SK-N-SH treated with all-trans-retinoic acid at 6 μM for 48 hours (cell line): ENCODE measurements at regions not wholly inside any gene's neighbourhood (a gene's known extent, or its start where the extent isn't known, plus 50 kb on each side); places are given as distances from the start of the nearest gene placed in this dataset.

ENCODE experiments used
- ATAC-seq: fragments of 200-7000 bp; cut with Tn5 transposase; 3 replicates; pipeline ENCODE4 v1.9.1; 2020; ENCODE audit warnings: mild to moderate bottlenecking, moderate library complexity
- ARNTL ChIP-seq: fragments of 450-650 bp; formaldehyde crosslinking; IDR thresholded peaks from 2 replicates; pipeline ENCODE4 v1.5.0; 2020; ENCODE audit warnings: low read depth, mild to moderate bottlenecking, moderate library complexity, borderline replicate concordance
- BACH2 ChIP-seq: fragments of 250-450 bp; sonication (Bioruptor Pico); IDR thresholded peaks from 2 replicates; pipeline ENCODE4 v1.9.0; 2021; ENCODE audit warnings: mild to moderate bottlenecking, borderline replicate concordance
- CSDC2 ChIP-seq: fragments of 250-450 bp; sonication (Bioruptor Pico); IDR thresholded peaks from 2 replicates; pipeline ENCODE4 v1.5.0; 2020; ENCODE audit warnings: mild to moderate bottlenecking, moderate library complexity
- ESRRG ChIP-seq: fragments of 250-450 bp; sonication (Bioruptor Pico); IDR thresholded peaks from 2 replicates; pipeline ENCODE4 v1.6.1; 2021; ENCODE audit warnings: mild to moderate bottlenecking
- GLIS3 ChIP-seq: fragments of 250-450 bp; sonication (Bioruptor Pico); IDR thresholded peaks from 2 replicates; pipeline ENCODE4 v1.5.0; 2020; ENCODE audit warnings: mild to moderate bottlenecking, moderate library complexity
- ISL1 ChIP-seq: fragments of 250-450 bp; sonication (Bioruptor Pico); IDR thresholded peaks from 2 replicates; pipeline ENCODE4 v2.1.2; 2022; ENCODE audit warnings: mild to moderate bottlenecking, moderate library complexity
- OSR1 ChIP-seq: fragments of 250-450 bp; sonication (Bioruptor Pico); IDR thresholded peaks from 2 replicates; pipeline ENCODE4 v1.8.0; 2022; ENCODE audit warnings: moderate library complexity, mild to moderate bottlenecking, inconsistent platforms
- PPARA ChIP-seq: fragments of 250-450 bp; sonication (Bioruptor Pico); IDR thresholded peaks from 2 replicates; pipeline ENCODE4 v1.5.0; 2020; ENCODE audit warnings: mild to moderate bottlenecking, borderline replicate concordance
- RARB ChIP-seq: fragments of 250-450 bp; sonication (Bioruptor Pico); IDR thresholded peaks from 2 replicates; pipeline ENCODE4 v1.8.0; 2021; ENCODE audit warnings: mild to moderate bottlenecking, moderate library complexity
- SNAI2 ChIP-seq: fragments of 250-450 bp; sonication (Bioruptor Pico); IDR thresholded peaks from 2 replicates; pipeline ENCODE4 v1.5.0; 2020; ENCODE audit warnings: mild to moderate bottlenecking, moderate library complexity
- TCF4 ChIP-seq: fragments of 250-450 bp; sonication (Bioruptor Pico); IDR thresholded peaks from 2 replicates; pipeline ENCODE4 v1.8.0; 2021; ENCODE audit warnings: mild to moderate bottlenecking, moderate library complexity, borderline replicate concordance
- TOX ChIP-seq: fragments of 250-450 bp; sonication (Bioruptor Pico); IDR thresholded peaks from 2 replicates; pipeline ENCODE4 v1.8.0; 2021; ENCODE audit warnings: mild to moderate bottlenecking, moderate library complexity, borderline replicate concordance
- ZC3H10 ChIP-seq: fragments of 250-450 bp; sonication (Bioruptor Pico); IDR thresholded peaks from 2 replicates; pipeline ENCODE4 v1.5.1; 2021; ENCODE audit warnings: mild to moderate bottlenecking, moderate library complexity
- ZFP3 ChIP-seq: fragments of 250-450 bp; sonication (Bioruptor Pico); IDR thresholded peaks from 2 replicates; pipeline ENCODE4 v1.5.0; 2020; ENCODE audit warnings: mild to moderate bottlenecking, moderate library complexity
- ZFP30 ChIP-seq: fragments of 450-650 bp; formaldehyde crosslinking; IDR thresholded peaks from 2 replicates; pipeline ENCODE4 v1.5.0; 2022; ENCODE audit warnings: mild to moderate bottlenecking, moderate library complexity
- ZNF565 ChIP-seq: fragments of 450-650 bp; formaldehyde crosslinking; conservative IDR thresholded peaks from 2 replicates; pipeline ENCODE4 v1.5.0; 2020; ENCODE audit warnings: low read depth, mild to moderate bottlenecking, moderate library complexity
- ZNF70 ChIP-seq: fragments of 450-650 bp; formaldehyde crosslinking; IDR thresholded peaks from 2 replicates; pipeline ENCODE4 v1.5.0; 2020; ENCODE audit warnings: mild to moderate bottlenecking, moderate library complexity
- ZNF8 ChIP-seq: fragments of 450-650 bp; formaldehyde crosslinking; IDR thresholded peaks from 2 replicates; pipeline ENCODE4 v1.5.0; 2020; ENCODE audit warnings: mild to moderate bottlenecking, moderate library complexity
- TF ChIP-seq, protein P1 (sequence below): fragments of 250-450 bp; sonication (Bioruptor Pico); IDR thresholded peaks from 2 replicates; pipeline ENCODE4 v1.5.1; 2020; ENCODE audit warnings: low read depth, mild to moderate bottlenecking, moderate library complexity
- TF ChIP-seq, protein P2 (sequence below): fragments of 250-450 bp; sonication (Bioruptor Pico); IDR thresholded peaks from 2 replicates; pipeline ENCODE4 v1.8.0; 2021; ENCODE audit warnings: low read depth, mild to moderate bottlenecking, moderate library complexity, borderline replicate concordance
- TF ChIP-seq, protein P3 (sequence below): fragments of 250-450 bp; sonication (Bioruptor Pico); IDR thresholded peaks from 2 replicates; pipeline ENCODE4 v1.8.0; 2020; ENCODE audit warnings: mild to moderate bottlenecking, moderate library complexity, borderline replicate concordance
- TF ChIP-seq, protein P4 (sequence below): fragments of 250-450 bp; sonication (Bioruptor Pico); IDR thresholded peaks from 2 replicates; pipeline ENCODE4 v1.5.0; 2020; ENCODE audit warnings: mild to moderate bottlenecking, moderate library complexity
- TF ChIP-seq, protein P5 (sequence below): fragments of 250-450 bp; sonication (Bioruptor Pico); IDR thresholded peaks from 2 replicates; pipeline ENCODE4 v1.5.1; 2021; ENCODE audit warnings: mild to moderate bottlenecking, moderate library complexity

DNA sequence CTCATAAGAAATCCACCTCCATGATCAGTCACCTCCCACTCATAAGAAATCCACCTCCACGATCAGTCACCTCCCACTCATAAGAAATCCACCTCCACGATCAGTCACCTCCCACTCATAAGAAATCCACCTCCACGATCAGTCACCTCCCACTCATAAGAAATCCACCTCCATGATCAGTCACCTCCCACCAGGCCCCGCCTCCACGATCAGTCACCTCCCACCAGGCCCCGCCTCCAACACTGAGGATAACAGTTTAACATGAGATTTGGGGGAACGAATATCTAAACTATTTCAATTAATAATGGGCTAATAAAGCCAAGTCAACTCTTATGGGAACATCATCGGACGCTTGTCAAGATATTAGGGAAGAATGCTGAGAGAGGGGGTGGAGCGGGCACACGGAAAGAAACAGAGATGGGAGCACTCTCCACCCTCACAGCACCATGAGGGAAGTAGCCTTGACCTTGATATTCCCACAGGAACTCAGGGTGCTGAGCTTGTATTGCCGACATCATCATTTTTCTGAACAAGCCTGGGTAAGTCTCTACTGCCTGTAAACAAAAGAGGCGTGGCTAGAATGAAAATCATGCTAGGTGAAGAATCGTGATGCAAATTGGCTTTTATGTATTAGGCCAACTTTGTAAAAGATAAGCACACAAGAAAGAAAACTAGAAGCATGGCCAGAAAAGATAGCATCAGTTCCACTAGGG lies 303.5 kb upstream of the KLF6 start (continued):
- TF ChIP-seq, protein P1, sequence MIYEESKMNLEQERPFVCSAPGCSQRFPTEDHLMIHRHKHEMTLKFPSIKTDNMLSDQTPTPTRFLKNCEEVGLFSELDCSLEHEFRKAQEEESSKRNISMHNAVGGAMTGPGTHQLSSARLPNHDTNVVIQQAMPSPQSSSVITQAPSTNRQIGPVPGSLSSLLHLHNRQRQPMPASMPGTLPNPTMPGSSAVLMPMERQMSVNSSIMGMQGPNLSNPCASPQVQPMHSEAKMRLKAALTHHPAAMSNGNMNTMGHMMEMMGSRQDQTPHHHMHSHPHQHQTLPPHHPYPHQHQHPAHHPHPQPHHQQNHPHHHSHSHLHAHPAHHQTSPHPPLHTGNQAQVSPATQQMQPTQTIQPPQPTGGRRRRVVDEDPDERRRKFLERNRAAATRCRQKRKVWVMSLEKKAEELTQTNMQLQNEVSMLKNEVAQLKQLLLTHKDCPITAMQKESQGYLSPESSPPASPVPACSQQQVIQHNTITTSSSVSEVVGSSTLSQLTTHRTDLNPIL, result no peak

DNA sequence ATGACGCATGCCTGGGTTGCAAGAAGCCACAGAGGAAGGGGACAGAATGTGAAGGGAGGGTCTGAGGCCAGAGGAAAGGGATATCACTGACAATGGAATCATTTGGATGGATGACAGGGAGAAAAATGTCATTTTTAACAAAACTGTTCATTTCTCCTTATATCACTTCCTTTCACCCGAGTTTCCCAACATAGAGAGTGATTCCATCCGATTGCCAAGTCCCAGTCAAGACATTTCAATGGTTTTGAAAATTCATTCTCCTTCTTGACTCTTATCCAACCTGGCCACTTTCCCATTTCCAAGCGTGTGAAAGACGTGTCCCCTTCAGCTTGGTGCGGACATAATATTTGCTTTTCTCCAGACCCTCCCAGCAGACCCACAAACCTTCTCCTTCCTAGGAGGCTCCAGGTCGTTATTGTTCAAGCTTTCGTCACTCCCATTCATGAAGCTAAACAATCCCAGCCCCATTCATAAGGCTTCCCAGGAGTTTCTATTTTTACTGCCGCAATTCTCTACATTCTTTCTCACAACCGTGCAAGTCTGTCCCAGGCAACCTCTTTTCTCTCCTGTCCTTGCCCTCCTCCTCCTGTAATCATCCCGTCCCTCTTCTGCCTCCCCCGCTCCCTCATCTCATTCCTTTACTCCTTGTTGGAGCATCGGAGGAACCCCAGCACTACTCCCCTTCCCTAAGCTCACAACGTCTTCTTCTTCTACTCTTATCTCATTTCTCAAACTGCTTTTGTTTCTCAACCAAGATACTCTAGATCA lies 301.3 kb upstream of the KLF6 start:
- TF ChIP-seq, protein P2, sequence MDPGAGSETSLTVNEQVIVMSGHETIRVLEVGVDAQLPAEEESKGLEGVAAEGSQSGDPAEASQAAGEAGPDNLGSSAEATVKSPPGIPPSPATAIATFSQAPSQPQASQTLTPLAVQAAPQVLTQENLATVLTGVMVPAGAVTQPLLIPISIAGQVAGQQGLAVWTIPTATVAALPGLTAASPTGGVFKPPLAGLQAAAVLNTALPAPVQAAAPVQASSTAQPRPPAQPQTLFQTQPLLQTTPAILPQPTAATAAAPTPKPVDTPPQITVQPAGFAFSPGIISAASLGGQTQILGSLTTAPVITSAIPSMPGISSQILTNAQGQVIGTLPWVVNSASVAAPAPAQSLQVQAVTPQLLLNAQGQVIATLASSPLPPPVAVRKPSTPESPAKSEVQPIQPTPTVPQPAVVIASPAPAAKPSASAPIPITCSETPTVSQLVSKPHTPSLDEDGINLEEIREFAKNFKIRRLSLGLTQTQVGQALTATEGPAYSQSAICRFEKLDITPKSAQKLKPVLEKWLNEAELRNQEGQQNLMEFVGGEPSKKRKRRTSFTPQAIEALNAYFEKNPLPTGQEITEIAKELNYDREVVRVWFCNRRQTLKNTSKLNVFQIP, result no peak
- TF ChIP-seq ZNF565 (no peak), TOX (CRISPR knock-in tag) (no peak), CSDC2 (CRISPR knock-in tag) (no peak), TCF4 (CRISPR knock-in tag) (no peak), ZC3H10 (CRISPR knock-in tag) (no peak)
- ATAC-seq, result no peak

DNA sequence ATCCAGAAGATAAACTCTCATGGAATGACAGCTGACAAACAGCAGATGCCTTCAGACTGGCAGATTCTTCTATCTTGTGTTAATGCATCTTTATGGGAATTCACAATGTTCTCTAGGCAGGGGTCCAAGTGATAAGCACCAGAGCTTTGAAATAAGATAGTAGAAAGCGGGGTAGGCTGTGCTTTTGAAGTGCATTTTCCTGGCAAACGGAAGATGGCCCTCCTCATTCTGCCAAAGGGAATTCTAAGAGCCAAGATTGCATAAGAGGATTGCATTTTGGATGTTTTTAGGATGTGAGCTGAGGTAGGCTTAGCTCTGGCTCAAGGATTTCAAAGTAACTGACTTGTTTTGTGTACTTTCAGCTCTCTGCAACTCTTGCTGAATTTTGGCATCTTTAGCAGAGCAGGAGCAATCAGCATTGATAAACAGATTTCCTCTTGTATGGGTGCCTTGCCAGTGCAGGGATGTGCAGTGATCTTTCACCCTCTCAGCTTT lies 298.5 kb upstream of the KLF6 start:
- TF ChIP-seq RARB (CRISPR knock-in tag), result no peak
- no peak for TF ChIP-seq ZFP30
- 0 out of 2 replicates have a peak, but pooled peaks have one; percentile 63 for TF ChIP-seq CSDC2 (CRISPR knock-in tag)
- no peak for TF ChIP-seq ZNF70 (CRISPR knock-in tag)
- 0 out of 2 replicates have a peak, but pooled peaks have one; percentile 71 for TF ChIP-seq ZNF565
- TF ChIP-seq, protein P3, sequence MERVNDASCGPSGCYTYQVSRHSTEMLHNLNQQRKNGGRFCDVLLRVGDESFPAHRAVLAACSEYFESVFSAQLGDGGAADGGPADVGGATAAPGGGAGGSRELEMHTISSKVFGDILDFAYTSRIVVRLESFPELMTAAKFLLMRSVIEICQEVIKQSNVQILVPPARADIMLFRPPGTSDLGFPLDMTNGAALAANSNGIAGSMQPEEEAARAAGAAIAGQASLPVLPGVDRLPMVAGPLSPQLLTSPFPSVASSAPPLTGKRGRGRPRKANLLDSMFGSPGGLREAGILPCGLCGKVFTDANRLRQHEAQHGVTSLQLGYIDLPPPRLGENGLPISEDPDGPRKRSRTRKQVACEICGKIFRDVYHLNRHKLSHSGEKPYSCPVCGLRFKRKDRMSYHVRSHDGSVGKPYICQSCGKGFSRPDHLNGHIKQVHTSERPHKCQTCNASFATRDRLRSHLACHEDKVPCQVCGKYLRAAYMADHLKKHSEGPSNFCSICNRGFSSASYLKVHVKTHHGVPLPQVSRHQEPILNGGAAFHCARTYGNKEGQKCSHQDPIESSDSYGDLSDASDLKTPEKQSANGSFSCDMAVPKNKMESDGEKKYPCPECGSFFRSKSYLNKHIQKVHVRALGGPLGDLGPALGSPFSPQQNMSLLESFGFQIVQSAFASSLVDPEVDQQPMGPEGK (CRISPR knock-in tag), result no peak
- peak; percentile 73 for TF ChIP-seq ZFP3
- TF ChIP-seq, protein P2, result no peak
- TF ChIP-seq ZC3H10 (CRISPR knock-in tag), result no peak
- no peak for TF ChIP-seq OSR1 (CRISPR knock-in tag)
- TF ChIP-seq TOX (CRISPR knock-in tag), result 0 out of 2 replicates have a peak, but pooled peaks have one; percentile 35
- TF ChIP-seq TCF4 (CRISPR knock-in tag), result peak; percentile 94
- TF ChIP-seq PPARA (CRISPR knock-in tag), result no peak
- peak; percentile 75; the same call in 1 of the 2 replicates for TF ChIP-seq SNAI2 (CRISPR knock-in tag)
- TF ChIP-seq, protein P4, sequence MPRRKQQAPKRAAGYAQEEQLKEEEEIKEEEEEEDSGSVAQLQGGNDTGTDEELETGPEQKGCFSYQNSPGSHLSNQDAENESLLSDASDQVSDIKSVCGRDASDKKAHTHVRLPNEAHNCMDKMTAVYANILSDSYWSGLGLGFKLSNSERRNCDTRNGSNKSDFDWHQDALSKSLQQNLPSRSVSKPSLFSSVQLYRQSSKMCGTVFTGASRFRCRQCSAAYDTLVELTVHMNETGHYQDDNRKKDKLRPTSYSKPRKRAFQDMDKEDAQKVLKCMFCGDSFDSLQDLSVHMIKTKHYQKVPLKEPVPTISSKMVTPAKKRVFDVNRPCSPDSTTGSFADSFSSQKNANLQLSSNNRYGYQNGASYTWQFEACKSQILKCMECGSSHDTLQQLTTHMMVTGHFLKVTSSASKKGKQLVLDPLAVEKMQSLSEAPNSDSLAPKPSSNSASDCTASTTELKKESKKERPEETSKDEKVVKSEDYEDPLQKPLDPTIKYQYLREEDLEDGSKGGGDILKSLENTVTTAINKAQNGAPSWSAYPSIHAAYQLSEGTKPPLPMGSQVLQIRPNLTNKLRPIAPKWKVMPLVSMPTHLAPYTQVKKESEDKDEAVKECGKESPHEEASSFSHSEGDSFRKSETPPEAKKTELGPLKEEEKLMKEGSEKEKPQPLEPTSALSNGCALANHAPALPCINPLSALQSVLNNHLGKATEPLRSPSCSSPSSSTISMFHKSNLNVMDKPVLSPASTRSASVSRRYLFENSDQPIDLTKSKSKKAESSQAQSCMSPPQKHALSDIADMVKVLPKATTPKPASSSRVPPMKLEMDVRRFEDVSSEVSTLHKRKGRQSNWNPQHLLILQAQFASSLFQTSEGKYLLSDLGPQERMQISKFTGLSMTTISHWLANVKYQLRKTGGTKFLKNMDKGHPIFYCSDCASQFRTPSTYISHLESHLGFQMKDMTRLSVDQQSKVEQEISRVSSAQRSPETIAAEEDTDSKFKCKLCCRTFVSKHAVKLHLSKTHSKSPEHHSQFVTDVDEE, result peak; percentile 98
- TF ChIP-seq ARNTL (CRISPR knock-in tag), result no peak
- peak; percentile 96 for TF ChIP-seq ISL1
- TF ChIP-seq, protein P5, sequence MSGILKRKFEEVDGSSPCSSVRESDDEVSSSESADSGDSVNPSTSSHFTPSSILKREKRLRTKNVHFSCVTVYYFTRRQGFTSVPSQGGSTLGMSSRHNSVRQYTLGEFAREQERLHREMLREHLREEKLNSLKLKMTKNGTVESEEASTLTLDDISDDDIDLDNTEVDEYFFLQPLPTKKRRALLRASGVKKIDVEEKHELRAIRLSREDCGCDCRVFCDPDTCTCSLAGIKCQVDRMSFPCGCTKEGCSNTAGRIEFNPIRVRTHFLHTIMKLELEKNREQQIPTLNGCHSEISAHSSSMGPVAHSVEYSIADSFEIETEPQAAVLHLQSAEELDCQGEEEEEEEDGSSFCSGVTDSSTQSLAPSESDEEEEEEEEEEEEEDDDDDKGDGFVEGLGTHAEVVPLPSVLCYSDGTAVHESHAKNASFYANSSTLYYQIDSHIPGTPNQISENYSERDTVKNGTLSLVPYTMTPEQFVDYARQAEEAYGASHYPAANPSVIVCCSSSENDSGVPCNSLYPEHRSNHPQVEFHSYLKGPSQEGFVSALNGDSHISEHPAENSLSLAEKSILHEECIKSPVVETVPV, result no peak
- no peak for TF ChIP-seq BACH2 (CRISPR knock-in tag)
- TF ChIP-seq ZNF8 (CRISPR knock-in tag), result peak; percentile 45; the same call in 1 of the 2 replicates
- no peak for TF ChIP-seq ESRRG (CRISPR knock-in tag)
- TF ChIP-seq GLIS3 (CRISPR knock-in tag), result peak; percentile 92
- TF ChIP-seq, protein P1, result peak; percentile 60; the same call in 1 of the 2 replicates
- peak; percentile 50 for ATAC-seq
